ENCODE measurements at regions not wholly inside any gene's neighbourhood (a gene's known extent, or its start where the extent isn't known, plus 50 kb on each side); places are given as distances from the start of the nearest gene placed in this dataset.

DNA sequence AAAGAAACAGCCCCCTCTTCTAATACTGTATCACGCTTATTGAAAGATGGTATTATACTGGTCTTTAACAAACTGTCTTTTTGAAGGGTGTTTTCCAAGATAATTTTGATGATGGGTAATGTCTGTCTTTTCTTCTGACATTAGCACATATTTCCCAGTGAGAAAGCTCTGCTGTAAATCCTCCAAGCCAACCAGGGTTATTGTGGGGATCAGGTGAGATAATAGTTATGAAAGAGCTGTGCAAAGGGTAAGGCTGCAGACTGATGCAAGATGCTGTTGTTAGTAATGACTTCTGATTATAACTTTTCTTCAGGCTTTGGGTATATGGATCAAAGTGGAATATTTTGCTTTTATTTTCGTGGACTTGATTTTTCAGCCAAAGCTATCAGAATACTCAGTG is 581.7 kb downstream of the REEP3 start:
- ChIA-PET CTCF (interaction anchor here (1.3 kb wide), 1 partner anchor 61 kb away, joined by 5 read pairs; no protein-coding TSS in a partner anchor), POLR2A (ENCODE audit: low non-redundant PET) (no interaction called here)
- no peak for DNase-seq (ENCODE audit: low spot score)
- H3K27ac ChIP-seq, result no peak overlapping the region
- TF ChIP-seq, protein P1, sequence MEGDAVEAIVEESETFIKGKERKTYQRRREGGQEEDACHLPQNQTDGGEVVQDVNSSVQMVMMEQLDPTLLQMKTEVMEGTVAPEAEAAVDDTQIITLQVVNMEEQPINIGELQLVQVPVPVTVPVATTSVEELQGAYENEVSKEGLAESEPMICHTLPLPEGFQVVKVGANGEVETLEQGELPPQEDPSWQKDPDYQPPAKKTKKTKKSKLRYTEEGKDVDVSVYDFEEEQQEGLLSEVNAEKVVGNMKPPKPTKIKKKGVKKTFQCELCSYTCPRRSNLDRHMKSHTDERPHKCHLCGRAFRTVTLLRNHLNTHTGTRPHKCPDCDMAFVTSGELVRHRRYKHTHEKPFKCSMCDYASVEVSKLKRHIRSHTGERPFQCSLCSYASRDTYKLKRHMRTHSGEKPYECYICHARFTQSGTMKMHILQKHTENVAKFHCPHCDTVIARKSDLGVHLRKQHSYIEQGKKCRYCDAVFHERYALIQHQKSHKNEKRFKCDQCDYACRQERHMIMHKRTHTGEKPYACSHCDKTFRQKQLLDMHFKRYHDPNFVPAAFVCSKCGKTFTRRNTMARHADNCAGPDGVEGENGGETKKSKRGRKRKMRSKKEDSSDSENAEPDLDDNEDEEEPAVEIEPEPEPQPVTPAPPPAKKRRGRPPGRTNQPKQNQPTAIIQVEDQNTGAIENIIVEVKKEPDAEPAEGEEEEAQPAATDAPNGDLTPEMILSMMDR (conservative IDR thresholded peaks at IDR 0.05; ENCODE audit: low read depth), result no peak

DNA sequence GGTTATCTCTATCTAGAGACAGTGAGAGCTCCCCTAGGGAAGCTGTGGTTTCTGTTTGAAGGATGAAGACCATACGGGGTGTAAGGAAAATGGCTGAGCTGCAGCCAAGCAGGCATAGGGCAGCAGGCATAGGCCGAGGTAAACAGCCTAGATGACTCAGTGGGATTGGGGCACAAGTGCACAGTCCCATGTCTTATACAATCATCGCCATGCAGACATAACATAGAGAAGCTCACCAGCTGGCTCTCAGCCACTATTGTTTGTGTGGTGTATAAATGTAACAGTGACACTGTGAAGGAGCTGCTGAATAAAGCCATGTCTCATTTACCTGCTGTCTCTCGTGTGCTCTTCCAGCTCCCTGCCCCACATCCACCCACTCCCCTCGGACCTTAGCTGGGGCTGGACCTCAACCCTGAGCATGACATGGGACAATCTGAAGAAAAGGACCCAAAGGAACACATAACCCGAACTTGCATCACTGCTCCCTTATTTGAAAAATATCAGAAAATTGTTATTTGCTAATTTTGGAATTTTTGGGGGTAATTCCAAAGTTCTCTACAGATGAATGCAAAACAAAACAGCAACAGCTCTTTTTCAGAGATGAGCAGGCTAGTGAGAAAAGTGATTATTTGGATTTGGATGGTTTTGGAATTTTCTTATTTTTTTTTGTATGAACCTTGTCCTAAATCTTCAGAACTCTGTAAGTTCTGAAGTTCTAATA is 582.7 kb downstream of the REEP3 start:
- CTCF ChIA-PET, result interaction anchor here (1.3 kb wide), 1 partner anchor 62 kb away, joined by 5 read pairs; no protein-coding TSS in a partner anchor
- TF ChIP-seq, protein P1 (conservative IDR thresholded peaks at IDR 0.05; ENCODE audit: low read depth), result no peak
- DNase-seq (ENCODE audit: low spot score), result no peak
- no peak overlapping the region for H3K27ac ChIP-seq
- POLR2A ChIA-PET (ENCODE audit: low non-redundant PET), result no interaction called here

DNA sequence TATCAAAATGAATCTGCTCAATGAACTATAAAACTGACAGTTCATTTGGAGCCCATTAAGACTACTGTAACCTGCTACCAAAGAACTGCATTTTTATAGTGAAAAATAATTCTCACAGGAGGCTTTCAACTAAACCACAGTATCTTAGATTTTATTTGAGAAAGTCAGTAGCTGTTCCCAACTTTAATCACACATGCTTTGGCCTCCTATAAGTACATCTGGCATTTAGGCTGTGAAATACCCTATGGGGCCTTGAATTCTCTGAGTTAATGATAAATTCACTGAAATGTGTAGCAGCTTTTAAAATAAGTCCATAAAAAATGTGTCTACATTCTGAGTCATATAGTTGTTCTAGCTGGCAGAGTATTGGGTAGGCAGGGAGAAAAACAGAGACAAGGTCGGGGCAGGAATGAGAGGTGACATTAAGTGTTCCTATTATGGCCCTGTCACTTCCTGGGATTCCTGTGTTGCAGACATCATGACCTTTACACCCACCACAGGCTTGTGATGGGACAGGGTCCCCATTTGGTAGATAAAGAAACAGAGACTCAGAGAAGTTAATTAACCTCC is 588.8 kb downstream of the REEP3 start:
- no peak for DNase-seq (ENCODE audit: low spot score)
- TF ChIP-seq, protein P1 (conservative IDR thresholded peaks at IDR 0.05; ENCODE audit: low read depth), result no peak
- H3K27ac ChIP-seq, result no peak overlapping the region
- ChIA-PET CTCF (interaction anchor here (0.6 kb wide), 1 partner anchor 1989 kb away, joined by 3 read pairs; no protein-coding TSS in a partner anchor), POLR2A (ENCODE audit: low non-redundant PET) (no interaction called here)

DNA sequence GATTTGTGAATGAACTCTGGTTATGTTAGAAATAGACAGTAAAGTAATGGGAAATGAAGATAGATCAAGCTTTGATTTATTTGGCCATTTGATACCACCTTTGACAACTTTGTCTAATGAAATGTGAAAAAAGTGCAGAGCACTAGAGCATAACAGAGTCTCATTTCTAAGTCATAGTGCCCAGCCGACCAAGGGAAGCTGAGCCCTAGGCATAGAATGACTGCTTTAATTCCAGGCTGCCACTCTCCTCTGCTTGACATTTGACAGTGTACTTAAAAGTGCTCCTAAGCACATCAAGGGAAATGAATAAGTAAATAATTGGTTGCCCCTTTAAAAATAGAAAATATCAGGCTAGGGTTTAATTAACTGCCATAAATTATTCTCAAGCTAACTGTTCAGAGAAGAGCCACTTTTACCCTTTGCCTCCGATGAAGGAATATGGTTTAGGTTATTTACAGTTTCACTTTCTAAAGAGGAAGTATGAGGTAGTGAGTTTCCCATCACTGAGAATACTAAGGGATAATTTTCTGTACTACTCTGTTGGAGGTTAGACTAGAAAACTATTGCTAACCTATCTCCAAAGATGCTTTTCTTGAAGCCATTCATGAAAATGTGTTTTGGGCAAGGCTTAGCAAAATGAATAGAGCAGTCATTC is 591.6 kb downstream of the REEP3 start:
- ChIA-PET POLR2A (ENCODE audit: low non-redundant PET) (no interaction called here), CTCF (no interaction called here)
- H3K27ac ChIP-seq, result no peak overlapping the region
- TF ChIP-seq, protein P1 (conservative IDR thresholded peaks at IDR 0.05; ENCODE audit: low read depth), result no peak
- no peak for DNase-seq (ENCODE audit: low spot score)

DNA sequence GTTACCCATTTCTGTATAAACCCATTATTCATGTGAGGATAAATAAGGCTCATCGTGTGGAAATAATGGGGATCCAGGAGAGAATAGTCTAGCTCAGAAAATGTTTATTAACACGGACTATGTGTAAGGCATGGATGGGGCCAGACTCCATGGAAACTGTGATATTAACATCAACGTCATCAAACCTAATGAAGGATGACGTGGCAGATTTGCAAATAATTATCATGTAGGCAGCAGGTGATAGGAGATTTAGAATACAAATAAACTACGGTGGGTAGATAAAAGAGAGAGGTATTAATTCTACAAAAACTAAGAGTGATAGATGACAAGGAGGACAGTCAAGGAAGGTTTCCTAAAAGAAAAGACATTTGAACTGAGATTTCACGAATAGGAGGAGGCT is 592.2 kb downstream of the REEP3 start:
- ChIA-PET CTCF (no interaction called here), POLR2A (ENCODE audit: low non-redundant PET) (no interaction called here)
- H3K27ac ChIP-seq, result no peak overlapping the region
- TF ChIP-seq, protein P1 (conservative IDR thresholded peaks at IDR 0.05; ENCODE audit: low read depth), result no peak
- no peak for DNase-seq (ENCODE audit: low spot score)

DNA sequence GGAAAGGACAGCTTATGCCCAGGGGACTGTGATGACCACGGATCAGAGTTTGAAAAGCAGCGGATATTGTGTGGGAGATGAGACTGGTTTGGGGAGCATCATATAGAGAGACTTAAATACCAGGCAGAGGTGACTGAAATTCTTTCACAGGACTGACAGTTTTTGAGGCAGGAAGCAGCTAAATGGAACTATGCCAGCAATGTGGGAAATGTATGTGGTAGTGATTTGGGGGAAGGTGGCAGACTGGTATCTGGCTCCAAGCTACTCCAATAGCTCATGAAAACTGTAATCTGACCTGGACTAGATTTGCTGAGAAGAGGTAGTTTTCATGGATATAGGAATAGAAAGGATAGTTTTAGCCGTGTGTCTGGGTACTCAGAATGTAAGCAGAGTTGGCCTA is 592.6 kb downstream of the REEP3 start:
- H3K27ac ChIP-seq, result no peak overlapping the region
- no peak for DNase-seq (ENCODE audit: low spot score)
- ChIA-PET CTCF (no interaction called here), POLR2A (ENCODE audit: low non-redundant PET) (no interaction called here)
- TF ChIP-seq, protein P1 (conservative IDR thresholded peaks at IDR 0.05; ENCODE audit: low read depth), result no peak

All from RWPE1 (cell line).